Fibroblast of the aortic adventitia (primary cell): ENCODE measurements at regions not wholly inside any gene's neighbourhood (a gene's known extent, or its start where the extent isn't known, plus 50 kb on each side); places are given as distances from the start of the nearest gene placed in this dataset.

Experiments used
- DNase-seq: peaks from one replicate; pipeline ENCODE4 v3.0.0-alpha.2; 2010; ENCODE audit warnings: low read depth
- H3K4me3 ChIP-seq: 2 replicates; pipeline ENCODE4 v1.5.1; 2011; ENCODE audit warnings: low read depth, mild to moderate bottlenecking, control low read depth, low read length, moderate library complexity
- TF ChIP-seq, protein P1 (sequence below): IDR thresholded peaks from 2 replicates; pipeline ENCODE4 v1.5.1; 2011; ENCODE audit warnings: mild to moderate bottlenecking, low read length, control low read depth, inconsistent platforms; ENCODE audit not compliant: insufficient read depth

DNA sequence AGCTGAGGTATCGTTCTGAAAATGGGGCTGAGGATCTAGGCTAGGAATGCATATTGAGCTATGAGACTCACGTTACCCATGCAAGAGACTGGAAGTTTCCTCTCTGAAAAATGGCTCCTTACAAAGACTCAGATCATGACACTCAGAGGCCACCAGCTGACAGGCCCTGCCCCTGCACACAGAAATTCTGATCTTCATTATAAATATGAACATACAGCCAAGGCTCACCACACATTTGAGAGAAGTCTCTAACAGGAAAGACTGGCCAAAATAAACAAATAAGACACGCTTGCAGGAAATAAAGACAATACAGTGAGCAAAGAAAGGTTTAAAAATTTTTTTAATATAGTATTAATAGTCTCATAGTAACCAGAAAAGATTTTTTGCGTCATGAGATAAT is 365.9 kb downstream of the NFIB start:
- TF ChIP-seq, protein P1, sequence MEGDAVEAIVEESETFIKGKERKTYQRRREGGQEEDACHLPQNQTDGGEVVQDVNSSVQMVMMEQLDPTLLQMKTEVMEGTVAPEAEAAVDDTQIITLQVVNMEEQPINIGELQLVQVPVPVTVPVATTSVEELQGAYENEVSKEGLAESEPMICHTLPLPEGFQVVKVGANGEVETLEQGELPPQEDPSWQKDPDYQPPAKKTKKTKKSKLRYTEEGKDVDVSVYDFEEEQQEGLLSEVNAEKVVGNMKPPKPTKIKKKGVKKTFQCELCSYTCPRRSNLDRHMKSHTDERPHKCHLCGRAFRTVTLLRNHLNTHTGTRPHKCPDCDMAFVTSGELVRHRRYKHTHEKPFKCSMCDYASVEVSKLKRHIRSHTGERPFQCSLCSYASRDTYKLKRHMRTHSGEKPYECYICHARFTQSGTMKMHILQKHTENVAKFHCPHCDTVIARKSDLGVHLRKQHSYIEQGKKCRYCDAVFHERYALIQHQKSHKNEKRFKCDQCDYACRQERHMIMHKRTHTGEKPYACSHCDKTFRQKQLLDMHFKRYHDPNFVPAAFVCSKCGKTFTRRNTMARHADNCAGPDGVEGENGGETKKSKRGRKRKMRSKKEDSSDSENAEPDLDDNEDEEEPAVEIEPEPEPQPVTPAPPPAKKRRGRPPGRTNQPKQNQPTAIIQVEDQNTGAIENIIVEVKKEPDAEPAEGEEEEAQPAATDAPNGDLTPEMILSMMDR, result no peak
- DNase-seq, result peak; percentile 37
- H3K4me3 ChIP-seq, result no peak overlapping the region

DNA sequence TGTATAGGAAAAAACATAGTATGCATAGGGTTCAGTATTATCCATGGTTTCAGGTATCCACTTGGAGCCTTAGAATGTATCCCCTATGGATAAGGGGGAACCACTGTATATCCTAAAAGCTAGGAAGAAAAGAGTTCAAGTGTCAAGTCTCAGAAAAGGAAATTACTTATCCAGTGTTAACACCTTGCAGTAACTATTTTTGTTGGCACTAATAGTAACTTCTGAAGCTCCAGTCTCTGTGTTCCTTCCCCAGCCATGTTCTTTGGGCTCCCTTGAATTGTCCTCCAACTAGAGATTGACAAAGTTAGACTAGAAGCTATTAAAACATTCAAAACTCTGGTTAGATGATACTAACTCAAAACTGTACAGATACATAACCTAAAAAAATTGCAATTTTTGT is 370.8 kb downstream of the NFIB start:
- no peak overlapping the region for H3K4me3 ChIP-seq
- no peak for DNase-seq
- TF ChIP-seq, protein P1, result no peak

DNA sequence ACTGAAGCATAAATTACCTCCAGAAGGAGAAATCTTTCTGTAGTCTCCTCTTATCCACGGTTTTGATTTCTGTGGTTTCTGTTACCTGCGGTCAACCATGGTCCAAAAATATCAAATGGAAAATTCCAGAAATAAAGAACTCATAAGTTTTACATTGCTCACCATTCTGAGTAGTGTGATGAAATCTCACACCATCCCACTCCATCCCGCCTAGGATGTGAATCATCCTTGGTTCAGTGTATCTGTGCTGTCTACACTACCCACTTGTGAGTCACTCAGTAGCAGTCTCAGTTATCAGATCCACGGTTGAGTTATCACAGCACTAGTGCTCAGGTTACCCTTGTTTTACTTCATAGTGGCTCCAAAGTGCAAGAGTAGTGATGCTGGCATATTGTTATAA is 371.2 kb downstream of the NFIB start:
- TF ChIP-seq, protein P1, result no peak
- H3K4me3 ChIP-seq, result no peak overlapping the region
- peak; percentile 97 for DNase-seq

DNA sequence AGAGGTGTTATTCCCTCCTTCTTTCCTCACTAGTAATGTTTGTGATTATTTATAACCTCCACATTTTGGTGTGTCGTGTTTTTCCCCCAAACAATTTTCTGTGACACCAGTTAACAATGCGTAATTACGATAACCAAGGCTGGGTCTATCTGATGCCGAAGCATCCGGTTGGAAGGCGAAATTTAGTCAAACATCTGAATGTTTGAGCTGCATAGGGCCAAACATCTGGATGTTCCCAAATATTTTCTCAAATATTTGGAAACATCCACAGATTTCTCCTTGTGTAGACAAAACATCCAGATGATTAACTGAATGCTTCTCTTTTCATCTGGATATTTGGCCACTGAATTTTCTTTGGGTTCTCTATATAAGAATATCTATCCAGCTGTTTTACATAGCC is 371.7 kb downstream of the NFIB start:
- TF ChIP-seq, protein P1, result no peak
- DNase-seq, result no peak
- H3K4me3 ChIP-seq, result no peak overlapping the region

DNA sequence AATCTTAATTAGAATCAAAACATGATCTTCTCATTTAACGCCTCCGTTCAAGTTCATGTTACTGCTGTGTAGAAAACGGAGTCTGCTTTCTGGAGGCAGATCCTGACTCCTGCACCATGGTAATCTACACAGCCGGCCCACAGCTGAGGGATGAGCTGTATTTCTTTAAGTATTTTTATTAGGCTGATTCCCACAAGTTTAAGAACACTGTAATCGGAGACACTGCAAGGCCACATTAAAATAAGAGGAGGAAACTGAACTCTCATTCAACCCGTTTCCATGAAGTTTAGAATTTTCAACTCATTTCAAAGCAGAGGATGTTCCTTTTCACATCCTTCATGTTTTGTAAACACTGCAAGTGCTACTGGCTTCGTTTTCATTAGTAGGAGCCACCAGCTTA is 372.2 kb downstream of the NFIB start:
- TF ChIP-seq, protein P1, result no peak
- no peak overlapping the region for H3K4me3 ChIP-seq
- no peak for DNase-seq

DNA sequence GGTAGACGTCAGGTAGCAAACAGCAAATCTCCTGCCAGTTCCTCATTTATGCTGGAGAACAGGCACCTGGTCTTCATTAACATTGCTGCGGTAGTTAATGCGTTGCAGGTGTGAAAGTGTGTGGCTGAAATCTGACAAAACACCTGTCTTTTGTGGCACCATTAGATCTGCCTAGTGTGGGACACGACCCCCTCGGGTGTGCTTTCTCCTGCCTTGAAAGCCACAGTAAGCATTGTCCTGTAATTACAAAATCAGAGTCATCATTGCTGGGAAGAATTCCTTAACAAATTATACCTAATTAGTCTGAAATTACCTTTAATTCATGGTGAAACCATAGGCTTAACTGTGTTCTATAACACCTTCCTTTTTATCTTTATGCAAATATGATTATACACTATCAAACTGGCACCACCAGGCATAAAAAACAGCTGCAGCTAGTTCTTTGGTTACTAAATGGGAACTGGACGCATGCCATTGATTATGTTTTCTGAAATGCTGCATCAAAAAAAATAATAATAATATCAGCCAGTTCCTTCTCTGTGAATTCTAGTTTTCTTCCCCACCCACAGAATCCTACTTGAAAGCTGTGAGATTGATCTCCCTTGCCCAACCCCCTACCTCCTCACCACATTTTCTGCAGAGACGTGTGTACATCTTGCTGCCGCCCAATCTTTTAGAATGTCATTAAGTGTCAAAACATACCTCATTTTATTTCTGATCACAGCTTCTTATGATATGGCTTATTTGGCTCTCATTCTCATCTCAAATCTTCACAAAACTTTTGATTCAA is 374.0 kb downstream of the NFIB start:
- TF ChIP-seq, protein P1, result no peak
- DNase-seq, result no peak

DNA sequence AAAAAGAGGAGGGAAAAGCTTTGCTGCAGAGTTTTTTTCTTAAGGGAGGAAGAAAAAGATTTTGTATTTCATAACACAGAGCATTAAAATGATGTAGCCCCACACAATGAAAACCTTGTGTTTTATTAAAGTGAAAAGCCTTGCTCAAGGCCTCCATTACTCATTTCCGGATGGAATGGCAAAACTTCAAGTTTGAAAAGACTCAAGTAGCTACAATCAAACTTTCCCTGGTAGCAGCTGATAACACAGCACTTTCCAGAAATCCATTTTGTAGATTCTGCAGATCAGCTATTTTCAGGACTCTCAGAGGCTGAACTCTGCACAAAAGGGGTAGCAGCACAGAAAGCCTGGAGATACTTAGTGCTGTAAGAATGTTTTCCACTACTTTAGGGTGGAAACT is 374.8 kb downstream of the NFIB start:
- DNase-seq, result peak; percentile 98
- TF ChIP-seq, protein P1, result no peak
- H3K4me3 ChIP-seq, result no peak overlapping the region

More for the DNA sequence above, 374.0 kb downstream of the NFIB start:
- no peak overlapping the region for H3K4me3 ChIP-seq
